ENCODE measurements at regions not wholly inside any gene's neighbourhood (a gene's known extent, or its start where the extent isn't known, plus 50 kb on each side); places are given as distances from the start of the nearest gene placed in this dataset.

- DNase-seq (ENCODE audit: low read depth in 1 of 2, low spot score in 1 of 2) = no peak
- no peak overlapping the region for H3K27ac ChIP-seq (replicated peaks)
- no peak overlapping the region for H3K4me3 ChIP-seq (replicated peaks; ENCODE audit: insufficient read depth, low read length)
- no peak for TF ChIP-seq SPI1 (IDR thresholded peaks at IDR 0.05; ENCODE audit: borderline replicate concordance, low read depth)
- no peak for TF ChIP-seq REST (IDR thresholded peaks at IDR 0.05; ENCODE audit: insufficient replicate concordance, low read depth)
- no peak for TF ChIP-seq GABPA (IDR thresholded peaks at IDR 0.05; ENCODE audit: low read depth)
- TF ChIP-seq POLR2AphosphoS5 (IDR thresholded peaks at IDR 0.05; ENCODE audit: low read depth) = no peak
- no peak for TF ChIP-seq CTCF (IDR thresholded peaks at IDR 0.05; ENCODE audit: insufficient read depth, low read length)
- no peaks in the 10 kb centered on the region for H3K27me3 ChIP-seq (ENCODE audit: insufficient read depth, poor library complexity, severe bottlenecking)
Observed at GRCh38 chr9:99737649-99738048, 84.0 kb upstream of the NR4A3 start.

GRCh38 chr9:99743006-99743405, 78.7 kb upstream of the NR4A3 start:
- Histone ChIP-seq H3K27me3 (ENCODE audit: insufficient read depth, poor library complexity, severe bottlenecking) (no peaks in the 10 kb centered on the region), H3K4me3 (replicated peaks; ENCODE audit: insufficient read depth, low read length) (no peak overlapping the region), H3K27ac (replicated peaks) (no peak overlapping the region)
- TF ChIP-seq CTCF (IDR thresholded peaks at IDR 0.05; ENCODE audit: insufficient read depth, low read length) (no peak), GABPA (IDR thresholded peaks at IDR 0.05; ENCODE audit: low read depth) (no peak), REST (IDR thresholded peaks at IDR 0.05; ENCODE audit: insufficient replicate concordance, low read depth) (no peak), SPI1 (IDR thresholded peaks at IDR 0.05; ENCODE audit: borderline replicate concordance, low read depth) (no peak), POLR2AphosphoS5 (IDR thresholded peaks at IDR 0.05; ENCODE audit: low read depth) (no peak)
- no peak for DNase-seq (ENCODE audit: low read depth in 1 of 2, low spot score in 1 of 2)

GRCh38 chr9:99743455-99743854, 78.2 kb upstream of the NR4A3 start:
- Histone ChIP-seq H3K27ac (replicated peaks) (no peak overlapping the region), H3K27me3 (ENCODE audit: insufficient read depth, poor library complexity, severe bottlenecking) (no peaks in the 10 kb centered on the region), H3K4me3 (replicated peaks; ENCODE audit: insufficient read depth, low read length) (no peak overlapping the region)
- no peak for DNase-seq (ENCODE audit: low read depth in 1 of 2, low spot score in 1 of 2)
- TF ChIP-seq POLR2AphosphoS5 (IDR thresholded peaks at IDR 0.05; ENCODE audit: low read depth) (no peak), SPI1 (IDR thresholded peaks at IDR 0.05; ENCODE audit: borderline replicate concordance, low read depth) (no peak), GABPA (IDR thresholded peaks at IDR 0.05; ENCODE audit: low read depth) (no peak), REST (IDR thresholded peaks at IDR 0.05; ENCODE audit: insufficient replicate concordance, low read depth) (no peak), CTCF (IDR thresholded peaks at IDR 0.05; ENCODE audit: insufficient read depth, low read length) (no peak)

Measured in HL-60 (cell line).